A549 (cell line): ENCODE measurements at regions not wholly inside any gene's neighbourhood (a gene's known extent, or its start where the extent isn't known, plus 50 kb on each side); places are given as distances from the start of the nearest gene placed in this dataset.

Source experiments
- BHLHE40 ChIP-seq: IDR thresholded peaks from 2 replicates; pipeline ENCODE4 v1.6.1; 2012; ENCODE audit warnings: low read depth, low read length, inconsistent platforms
- CEBPB ChIP-seq, 2 experiments: fragments of >200 bp in 1 of 2; sonication (Bioruptor Twin) in 1 of 2; formaldehyde crosslinking in 1 of 2; IDR thresholded peaks; 2 replicates each; pipeline ENCODE4 v1.6.1; 2012 to 2016
- CTCF ChIP-seq: fragments of >200 bp; sonication (Bioruptor Twin); formaldehyde crosslinking; IDR thresholded peaks from 3 replicates; pipeline ENCODE4 v1.5.1; 2016
- EP300 ChIP-seq, 2 experiments: fragments of >200 bp; sonication (Bioruptor Twin); formaldehyde crosslinking; IDR thresholded peaks; 2 replicates in 1 of 2; 3 replicates in 1 of 2; pipeline ENCODE4 v1.6.1; 2016 to 2017
- HOXA7 ChIP-seq: fragments of 250-450 bp; sonication (Bioruptor Pico); IDR thresholded peaks from 2 replicates; pipeline ENCODE4 v1.5.0; 2020; ENCODE audit warnings: mild to moderate bottlenecking, moderate library complexity
- MAZ ChIP-seq: fragments of 150-350 bp; IDR thresholded peaks from 2 replicates; pipeline ENCODE4 v1.6.1; 2014; ENCODE audit warnings: antibody characterized with exemption, low read depth, low read length, borderline replicate concordance
- MYC ChIP-seq: IDR thresholded peaks from 2 replicates; pipeline ENCODE4 v1.6.1; 2012; ENCODE audit warnings: mild to moderate bottlenecking, inconsistent platforms, low read length, improper control_type of control experiment, borderline replicate concordance

- TF ChIP-seq MYC: no peak
- no peak for TF ChIP-seq CTCF
- no peak for TF ChIP-seq EP300 (IDR thresholded peaks at IDR 0.05)
- no peak for TF ChIP-seq CEBPB (IDR thresholded peaks at IDR 0.05)
- TF ChIP-seq BHLHE40: no peak
- TF ChIP-seq MAZ: no peak
- TF ChIP-seq HOXA7: no peak
Observed at GRCh38 chr10:3689871-3690510, 95.0 kb downstream of the KLF6 start.
